GM21390 (cell line): ENCODE measurements at regions not wholly inside any gene's neighbourhood (a gene's known extent, or its start where the extent isn't known, plus 50 kb on each side); places are given as distances from the start of the nearest gene placed in this dataset.
"Not testable (repeated sequence)": the region's sequence is repeated elsewhere in the genome, so short reads cannot be mapped to it uniquely, and the experiment has no call there.

Experiments used
- ATAC-seq: cut with Tn5 transposase; IDR thresholded peaks from one replicate; pipeline ENCODE4 v1.9.1; 2021; ENCODE audit not compliant: unreplicated experiment

DNA sequence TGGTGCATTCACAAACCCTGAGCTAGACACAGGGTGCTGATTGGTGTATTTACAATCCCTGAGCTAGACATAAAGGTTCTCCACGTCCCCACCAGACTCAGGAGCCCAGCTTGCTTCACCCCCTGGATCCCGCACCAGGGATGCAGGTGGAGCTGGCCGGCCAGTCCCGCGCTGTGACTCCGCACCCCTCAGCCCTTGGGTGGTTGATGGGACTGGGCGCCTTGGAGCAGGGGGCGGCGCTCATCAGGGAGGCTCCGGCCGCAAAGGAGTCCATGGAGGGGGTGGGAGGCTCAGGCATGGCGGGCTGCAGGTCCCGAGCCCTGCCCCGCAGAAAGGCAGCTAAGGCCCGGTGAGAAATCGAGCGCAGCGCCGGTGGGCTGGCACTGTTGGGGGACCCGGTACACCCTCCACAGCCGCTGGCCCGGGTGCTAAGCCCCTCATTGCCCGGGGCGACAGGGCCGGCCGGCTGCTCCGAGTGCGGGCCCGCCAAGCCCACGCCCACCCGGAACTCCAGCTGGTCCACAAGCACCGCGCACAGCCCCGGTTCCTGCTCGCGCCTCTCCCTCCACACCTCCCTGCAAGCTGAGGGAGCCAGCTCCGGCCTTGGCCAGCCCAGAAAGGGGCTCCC lies 167.6 kb downstream of the VEGFC start:
- not testable (repeated sequence) for ATAC-seq

DNA sequence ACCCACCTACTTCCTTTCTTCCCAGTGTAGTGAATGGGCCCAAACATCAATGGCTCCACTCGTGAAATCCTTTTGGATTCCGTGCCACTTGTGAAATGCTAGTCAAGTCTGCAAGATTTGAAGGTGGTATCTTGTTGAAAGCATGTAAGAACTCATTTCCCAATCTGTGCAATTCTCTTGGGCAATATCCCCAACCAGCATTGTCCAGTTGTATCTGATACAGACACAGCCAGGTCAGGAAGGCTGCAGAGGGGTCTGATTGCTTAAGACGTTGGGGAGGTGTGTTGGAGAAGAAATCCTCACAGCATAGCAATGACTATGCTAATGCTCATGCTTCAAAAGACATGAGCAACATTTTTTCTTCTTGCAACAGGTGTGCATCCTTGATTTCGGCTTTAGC lies 164.8 kb downstream of the VEGFC start:
- no peak for ATAC-seq

- no peak for ATAC-seq
Observed at GRCh38 chr4:176631611-176632010, 161.1 kb downstream of the VEGFC start.
